GM18517 (cell line): ENCODE measurements at regions not wholly inside any gene's neighbourhood (a gene's known extent, or its start where the extent isn't known, plus 50 kb on each side); places are given as distances from the start of the nearest gene placed in this dataset.
"Not testable (repeated sequence)": the region's sequence is repeated elsewhere in the genome, so short reads cannot be mapped to it uniquely, and the experiment has no call there.

Experiments used
- ATAC-seq: cut with Tn5 transposase; IDR thresholded peaks from one replicate; pipeline ENCODE4 v1.9.1; 2021; ENCODE audit warnings: mild to moderate bottlenecking, moderate library complexity; ENCODE audit not compliant: unreplicated experiment

DNA sequence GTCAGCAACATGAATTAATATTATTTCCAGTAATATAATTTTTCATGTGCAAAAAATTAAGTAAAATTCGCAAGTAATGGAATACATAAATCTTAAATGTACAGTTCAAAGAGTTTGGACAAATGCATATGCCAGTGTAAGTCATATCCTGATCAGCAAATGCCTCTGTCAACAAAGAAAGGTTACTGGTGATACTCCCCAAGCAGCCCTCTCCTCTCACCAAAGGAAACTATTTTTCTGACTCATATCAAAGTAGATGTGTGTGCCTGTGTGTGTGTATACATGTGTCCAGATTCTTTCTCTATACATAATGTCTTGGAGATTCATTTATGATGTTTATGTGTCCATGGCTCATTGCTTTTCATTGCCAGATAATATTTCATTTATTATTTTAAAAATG is 1035.0 kb downstream of the SLC16A7 start:
- no peak for ATAC-seq

DNA sequence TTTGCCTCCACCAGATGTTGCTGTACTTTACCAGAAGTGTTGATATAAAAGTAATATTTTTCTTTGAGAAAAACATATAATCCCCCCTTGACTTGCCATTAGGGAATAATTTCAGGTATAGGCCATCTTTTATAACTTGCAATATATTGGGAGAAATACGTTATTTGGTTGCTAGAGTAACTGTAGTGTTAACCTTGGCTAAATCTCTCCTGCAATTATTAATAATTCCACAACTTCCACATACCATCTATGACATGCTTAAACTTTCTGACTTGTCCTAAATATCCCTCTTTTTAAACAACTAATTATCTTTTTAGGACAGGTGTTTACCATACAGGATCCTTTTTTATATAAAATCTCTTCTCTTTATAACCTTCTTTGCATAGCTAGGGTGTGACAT is 1048.2 kb downstream of the SLC16A7 start:
- no peak for ATAC-seq

DNA sequence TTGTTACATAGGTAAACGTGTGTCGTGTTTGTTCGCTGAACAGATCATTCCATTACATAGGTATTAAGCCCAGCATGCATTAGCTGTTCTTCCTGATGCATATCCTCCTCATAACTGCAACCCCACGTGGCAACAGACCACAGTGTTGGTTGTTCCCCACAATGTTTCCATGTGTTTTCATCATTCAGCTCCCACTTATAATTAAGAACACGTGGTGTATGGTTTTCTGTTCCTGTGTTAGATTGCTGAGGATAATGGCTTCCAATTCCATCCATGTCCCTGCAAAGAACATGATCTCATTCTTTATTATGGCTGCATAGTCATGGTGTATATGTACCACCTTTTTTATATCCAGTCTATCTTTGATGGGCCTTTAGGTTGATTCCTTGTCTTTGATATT is 1071.1 kb downstream of the SLC16A7 start:
- no peak for ATAC-seq

DNA sequence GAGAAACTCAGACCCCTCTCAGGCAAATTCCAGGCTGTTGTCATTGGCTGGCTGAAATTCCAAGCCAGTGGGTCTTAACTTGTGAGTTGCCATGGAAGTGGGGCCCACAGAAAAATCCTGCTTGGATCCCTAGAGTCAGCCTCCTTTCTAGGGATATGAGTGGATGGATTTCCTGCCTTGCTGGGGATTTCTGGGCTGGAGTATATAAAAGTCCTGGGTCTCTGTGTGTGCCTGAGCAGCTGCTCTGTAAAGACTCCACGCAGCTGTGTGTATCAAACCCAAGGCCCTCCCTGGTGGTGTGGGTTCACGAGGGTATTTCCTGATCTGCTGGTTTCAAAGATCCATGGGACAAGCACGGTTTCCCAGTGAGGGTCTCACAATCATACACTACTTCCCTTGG is 1077.1 kb downstream of the SLC16A7 start:
- no peak for ATAC-seq

DNA sequence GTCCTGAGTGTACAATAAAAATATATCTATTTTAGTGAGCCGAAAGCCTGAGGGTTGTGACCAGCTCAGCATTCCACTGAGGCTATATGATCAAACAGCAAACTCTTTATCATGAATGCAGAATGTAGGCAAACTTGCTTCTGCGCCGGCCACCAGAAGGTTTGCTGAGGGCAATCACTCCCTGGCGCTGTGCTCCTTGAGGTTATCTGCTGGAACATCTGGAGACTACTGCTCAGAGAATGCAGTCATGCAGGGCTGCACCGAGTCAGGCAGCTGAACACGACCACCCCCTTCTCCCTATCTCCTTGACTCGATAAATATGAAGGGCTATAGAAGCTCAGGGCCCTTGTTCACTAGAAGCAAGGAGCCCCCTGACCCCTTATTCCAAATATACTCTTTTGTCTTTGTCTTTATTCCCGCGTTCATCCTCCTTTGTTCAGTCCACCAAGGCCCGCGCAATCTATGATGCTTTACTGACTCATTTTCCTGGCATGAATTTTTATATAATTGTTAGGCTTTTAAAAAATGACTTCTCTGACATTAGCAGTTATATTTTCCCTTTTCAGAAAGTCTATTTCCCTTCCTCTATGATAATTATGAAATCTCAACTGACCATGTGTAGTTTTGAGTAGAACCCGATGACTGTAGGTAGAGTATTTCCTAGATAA is 1089.3 kb downstream of the SLC16A7 start:
- ATAC-seq = no peak

DNA sequence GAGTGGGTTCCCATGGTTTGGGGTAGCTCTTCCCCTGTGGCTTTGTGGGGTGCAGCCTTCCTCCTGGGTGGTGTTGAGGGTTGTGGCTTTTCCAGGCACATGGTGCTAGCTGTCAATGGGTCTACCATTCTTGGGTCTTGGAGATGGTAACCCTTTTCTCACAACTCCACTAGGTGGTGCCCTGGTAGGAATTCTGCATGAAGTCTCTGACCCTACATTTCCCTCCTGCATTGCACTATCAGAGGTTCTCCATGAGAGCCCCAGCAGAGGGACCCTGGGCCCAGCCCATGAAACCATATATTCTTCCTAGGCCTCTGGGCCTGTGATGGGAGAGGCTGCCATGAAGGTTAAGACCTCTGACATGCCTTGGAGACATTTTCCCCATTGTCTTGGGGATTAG is 1093.3 kb downstream of the SLC16A7 start:
- no peak for ATAC-seq

DNA sequence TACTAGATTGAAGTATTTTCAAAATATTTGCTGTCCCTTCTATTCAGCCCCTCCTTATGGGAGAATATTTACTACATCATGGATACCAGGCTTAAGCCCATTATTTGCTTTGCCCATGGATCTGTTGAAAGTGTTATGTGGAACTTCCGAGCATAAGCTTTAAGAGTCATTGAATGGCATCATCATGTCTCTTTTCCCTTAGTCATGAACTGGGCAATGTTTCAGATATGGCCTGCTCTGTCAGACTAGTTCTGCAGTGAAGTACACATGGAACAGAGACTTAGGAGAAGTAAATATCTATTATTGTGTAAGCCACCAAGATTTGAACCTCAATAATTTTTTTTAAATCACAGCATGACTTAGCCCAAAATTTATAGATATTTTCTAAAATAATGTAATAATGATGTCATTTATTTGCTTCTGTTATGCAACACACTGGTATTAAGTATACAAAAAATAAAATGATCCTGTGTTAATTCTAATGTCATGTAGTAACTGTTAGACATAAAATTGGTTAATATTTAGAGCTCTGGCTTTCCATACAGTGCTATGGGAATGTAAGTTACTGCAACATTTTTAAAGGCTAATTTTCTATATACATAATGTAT is 1097.3 kb downstream of the SLC16A7 start:
- no peak for ATAC-seq

DNA sequence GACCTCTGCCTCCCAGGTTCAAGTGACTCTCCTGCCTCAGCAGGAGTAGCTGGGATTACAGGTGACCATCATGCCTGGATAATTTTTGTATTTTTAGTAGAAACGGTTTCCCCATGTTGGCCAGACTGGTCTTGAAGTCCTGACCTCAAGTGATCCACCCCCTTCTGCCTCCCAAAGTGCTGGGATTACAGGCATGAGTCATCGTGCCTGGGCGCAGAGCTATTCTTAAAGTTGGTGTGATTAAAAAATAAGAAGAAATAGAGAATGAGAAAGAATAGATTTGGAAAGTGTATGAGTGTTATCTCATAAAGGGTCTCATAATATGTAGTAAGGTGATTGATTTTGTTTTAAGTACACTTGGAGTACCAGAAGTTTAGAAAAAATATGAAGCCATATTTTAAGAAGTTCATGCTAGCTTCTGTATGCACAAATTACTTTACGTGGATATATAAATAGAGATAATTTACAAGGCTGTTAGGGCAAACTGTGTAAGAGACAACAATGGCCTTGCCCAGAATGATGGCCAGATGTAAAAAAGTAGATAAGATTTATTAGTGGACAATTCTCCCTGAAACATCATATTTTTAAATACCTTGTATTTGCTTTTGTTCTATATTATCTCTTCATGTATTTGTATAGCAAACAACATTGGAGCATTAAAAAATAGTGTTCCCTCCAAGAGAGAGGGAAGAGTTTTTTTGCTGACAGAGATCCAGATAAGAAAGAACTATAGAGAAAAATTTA is 1108.5 kb downstream of the SLC16A7 start:
- no peak for ATAC-seq

DNA sequence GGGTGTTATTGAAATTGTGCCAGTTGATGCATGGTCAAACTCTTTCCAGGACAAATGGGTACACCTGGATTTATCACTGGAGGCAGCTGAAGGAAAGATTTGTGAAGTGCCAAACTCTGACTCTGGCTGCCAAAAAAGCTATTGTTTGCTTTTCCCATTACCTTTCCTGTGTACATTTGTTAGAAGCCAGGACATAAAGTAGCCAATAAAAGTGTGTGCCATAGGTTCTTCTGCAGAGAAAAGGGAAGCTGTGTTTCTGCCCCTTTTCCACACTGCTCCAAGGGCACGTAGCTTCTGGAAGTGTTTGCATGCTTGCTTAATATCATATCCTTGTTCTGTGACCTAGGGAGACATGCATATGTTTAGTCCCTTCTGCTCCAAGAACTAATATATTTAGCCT is 1114.4 kb downstream of the SLC16A7 start:
- no peak for ATAC-seq

DNA sequence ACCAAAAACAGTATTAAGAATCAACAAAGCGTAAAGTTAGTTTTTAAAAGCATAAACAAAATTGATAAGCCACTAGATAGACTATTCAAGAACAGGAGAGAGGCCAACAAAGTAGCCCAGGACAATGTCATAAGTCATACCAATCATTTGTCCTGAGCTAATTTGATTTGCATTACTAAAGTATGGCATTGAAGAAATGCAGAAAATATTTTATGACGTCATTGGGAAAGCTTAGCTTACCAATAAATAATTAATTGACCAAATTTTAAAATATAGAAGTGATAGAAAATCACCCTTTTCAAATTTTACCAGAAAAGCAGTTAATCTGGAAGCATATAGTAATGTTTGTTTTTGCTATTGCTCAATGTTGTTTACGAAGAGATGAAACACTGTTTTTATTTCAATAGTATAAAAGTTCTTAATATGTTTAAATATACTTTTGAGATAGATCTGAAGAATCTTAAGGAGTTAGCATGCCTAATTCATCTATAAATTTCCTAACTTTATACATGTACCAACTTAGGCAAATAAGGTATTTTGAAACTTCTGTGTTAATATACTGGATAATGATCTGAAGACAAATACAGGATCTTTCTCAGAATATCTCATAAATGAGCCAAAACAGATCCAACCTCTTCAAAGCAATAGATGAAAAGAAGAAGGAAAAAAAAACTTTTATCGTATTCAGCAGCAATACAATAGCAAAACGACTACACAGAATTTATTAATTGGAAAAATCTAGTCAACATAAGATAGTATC is 1118.5 kb downstream of the SLC16A7 start:
- no peak for ATAC-seq

DNA sequence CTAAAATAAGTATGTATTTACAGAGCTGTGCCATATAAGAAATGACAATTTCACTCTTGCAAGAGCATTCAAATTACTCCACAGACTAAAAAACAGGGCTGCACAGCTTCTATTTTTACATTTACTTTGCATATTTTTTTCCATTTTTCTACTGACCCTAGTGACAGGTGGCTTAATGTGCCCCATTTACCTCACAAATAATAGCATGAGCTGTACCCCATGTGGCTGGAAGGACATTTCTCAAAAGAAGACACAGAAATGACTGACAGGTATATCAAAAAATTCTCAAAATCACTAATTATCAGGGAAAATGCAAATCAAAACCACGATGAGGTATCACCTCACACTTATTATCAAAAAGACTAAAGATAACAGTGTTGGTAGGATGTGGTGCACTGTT is 1128.6 kb downstream of the SLC16A7 start:
- ATAC-seq = no peak

DNA sequence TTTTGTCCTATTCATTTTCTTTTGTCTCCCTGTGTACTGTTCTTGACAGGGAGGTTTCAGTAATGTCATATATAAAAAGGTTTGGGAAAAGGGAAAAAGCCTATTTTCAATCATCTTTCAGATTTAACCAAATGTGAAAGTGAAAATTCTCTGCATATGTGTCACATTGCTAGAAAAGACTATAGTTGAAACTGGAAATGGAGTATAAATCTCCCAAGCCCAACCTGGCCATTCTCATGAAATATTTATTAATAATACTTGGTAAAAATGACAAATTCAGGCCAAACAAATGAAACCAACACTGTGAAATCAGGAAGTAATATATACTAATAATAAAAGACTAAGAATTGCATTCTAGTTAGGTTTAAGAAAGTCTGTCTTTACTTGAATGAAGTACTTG is 1129.2 kb downstream of the SLC16A7 start:
- no peak for ATAC-seq

DNA sequence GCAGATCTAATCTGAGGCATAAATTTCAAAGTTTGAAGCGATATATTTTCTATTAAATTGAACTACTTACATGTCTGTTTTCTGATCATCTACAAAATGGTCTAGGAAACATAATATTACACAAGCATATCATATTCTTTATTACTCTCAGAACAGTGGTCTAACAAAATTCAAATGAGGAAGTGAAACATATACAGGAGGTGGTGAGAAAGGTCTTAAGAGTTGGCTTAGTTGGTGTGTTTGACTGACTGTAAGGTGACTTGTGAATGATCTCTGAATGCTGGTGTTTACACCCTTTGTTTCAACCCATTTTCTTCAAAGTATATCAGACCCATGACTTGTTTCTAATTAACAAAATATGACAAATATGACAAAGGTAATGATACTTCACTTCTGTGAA is 1156.8 kb downstream of the SLC16A7 start:
- peak; percentile 57 for ATAC-seq

DNA sequence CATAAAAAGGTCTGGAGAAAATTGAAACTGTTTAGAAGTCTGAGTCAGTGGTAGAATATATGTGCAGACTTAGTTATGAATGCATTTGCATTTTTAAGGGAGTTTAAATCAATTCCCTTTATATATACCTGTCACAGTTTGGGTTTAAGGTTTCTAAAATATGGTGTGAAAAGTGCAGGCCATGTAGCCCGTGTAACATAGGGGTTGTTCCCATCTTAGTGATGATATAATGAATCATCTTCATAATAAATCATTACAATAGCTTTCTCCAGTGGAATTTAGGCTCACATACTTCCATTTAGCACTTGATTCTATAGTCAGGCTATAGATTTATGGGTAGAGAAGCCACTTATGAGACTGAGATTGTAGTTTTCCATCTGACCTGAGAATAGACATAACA is 1162.4 kb downstream of the SLC16A7 start:
- no peak for ATAC-seq

DNA sequence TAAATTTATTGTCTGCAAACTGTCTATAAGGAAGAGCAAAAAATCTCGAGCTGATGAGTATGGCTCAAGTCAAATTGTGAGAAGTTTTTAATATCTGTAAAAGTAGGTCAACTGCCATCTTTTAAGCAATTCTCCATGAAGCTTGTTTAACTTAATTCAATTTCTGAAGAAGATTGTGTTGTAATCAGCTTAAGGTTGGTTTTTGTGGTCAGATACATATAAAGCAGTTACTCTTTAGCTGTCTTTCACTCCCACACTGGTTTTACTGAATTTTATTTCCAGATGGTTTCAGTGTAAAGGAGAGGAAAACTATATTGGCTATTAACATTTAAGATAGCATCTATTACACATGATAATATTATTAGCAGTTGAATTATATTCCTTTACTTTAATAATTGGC is 1165.1 kb downstream of the SLC16A7 start:
- ATAC-seq = no peak

DNA sequence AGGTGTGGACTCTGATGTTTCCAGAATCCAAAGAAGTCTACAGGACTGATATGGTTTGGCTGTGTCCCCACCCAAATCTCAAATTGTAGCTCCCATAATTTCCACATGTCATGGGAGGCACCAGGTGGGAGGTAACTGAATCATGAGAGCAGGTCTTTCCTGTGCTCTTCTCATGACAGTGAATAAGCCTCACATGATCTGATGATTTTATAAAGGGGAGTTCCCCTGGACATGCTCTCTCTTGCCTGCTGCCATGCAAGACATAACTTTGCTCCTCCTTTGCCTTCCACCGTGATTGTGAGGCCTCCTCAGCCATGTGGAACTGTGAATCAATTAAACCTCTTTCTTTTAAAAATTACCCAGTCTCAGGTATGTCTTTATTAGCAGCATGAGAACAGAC is 1205.3 kb downstream of the SLC16A7 start:
- ATAC-seq = not testable (repeated sequence)

DNA sequence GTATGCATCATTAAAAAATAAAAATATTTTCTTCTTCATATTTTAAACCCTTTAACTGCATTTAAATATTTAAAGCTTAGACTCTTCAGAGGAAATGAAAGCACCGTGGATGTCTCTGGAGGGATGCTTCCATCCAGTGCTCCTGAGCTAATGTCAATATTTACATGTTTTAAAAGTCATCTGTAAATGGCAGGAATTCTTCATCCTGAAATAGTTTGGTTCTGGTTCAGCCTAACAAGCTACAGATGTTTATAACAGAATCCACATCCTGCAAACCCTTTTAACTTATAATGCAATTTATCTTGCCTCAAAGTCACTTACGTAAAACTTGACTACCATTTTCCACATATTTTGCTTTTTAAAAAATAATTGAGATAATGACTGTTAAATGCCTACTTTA is 1207.3 kb downstream of the SLC16A7 start:
- ATAC-seq = no peak

DNA sequence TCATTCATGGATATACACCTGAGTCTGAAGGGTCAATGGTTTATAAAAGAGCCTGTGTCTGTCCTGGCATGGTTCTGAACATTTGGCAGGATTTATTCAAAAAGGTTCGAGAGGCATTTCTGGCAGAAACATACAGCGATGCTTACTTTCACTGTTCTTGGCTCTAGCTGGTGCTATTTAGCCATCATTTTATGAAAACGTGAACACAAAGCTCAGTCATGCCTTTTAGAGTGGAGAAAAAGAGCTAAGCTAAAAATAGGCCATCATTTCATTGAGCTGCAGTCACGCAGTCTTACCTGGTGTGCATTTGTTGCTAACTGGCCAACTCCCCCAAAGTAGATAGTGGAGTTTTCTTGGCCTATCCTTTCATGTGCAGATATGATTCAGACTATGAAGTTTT is 1209.5 kb downstream of the SLC16A7 start:
- no peak for ATAC-seq

DNA sequence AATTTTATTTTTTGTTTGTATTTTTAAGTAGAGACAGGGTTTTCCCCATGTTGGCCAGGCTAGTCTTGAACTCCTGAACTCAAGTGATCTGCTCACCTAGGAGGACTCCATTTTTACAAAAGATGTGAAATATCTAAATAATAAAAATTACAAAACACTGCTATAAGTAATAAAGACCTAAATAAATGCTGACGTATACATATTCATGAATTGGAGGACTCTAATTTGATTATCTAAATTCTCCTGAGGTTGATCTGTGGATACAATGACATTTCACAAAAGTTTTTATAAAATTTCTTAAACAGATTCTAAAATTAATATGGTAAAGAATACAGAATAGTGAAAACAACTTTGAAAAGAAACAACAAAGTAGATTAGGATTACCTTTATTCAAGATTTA is 1224.0 kb downstream of the SLC16A7 start:
- ATAC-seq = no peak

DNA sequence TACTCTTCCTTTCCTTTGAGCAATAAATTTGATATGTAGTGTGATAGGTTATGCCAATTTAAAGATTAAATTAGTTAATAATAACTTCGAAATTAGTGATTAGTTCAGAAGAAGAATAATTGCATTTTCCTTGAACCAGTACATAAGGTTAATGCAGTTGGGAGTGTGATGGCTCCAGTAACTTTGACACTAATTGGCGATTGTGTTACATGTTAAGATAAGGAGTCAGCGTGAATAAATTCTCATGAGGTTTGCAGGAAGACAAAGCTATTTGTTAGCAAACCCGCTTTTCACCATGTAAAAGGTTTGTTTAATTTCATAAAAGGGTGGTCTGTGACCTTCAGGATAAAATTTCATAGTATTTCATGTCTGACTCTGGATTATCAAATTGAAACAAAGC is 1226.8 kb downstream of the SLC16A7 start:
- no peak for ATAC-seq

DNA sequence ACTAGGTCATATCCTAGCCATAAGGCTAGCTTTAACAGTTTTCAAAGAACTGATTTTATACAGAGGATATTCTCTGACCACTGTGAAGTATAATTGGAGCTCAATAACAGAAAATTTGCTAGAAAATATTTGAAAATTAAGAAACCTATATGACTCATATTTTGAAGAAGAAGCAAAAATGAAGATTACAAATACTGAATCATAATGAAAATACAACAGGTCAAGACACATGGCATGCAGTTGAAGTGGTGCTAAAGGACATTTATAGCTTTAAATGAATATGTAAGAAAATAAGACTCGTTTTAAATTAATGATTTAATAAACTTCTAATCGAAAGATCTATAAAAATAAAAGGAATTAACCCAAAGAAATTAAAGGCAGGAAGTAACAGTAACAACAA is 1234.6 kb downstream of the SLC16A7 start:
- ATAC-seq = no peak

DNA sequence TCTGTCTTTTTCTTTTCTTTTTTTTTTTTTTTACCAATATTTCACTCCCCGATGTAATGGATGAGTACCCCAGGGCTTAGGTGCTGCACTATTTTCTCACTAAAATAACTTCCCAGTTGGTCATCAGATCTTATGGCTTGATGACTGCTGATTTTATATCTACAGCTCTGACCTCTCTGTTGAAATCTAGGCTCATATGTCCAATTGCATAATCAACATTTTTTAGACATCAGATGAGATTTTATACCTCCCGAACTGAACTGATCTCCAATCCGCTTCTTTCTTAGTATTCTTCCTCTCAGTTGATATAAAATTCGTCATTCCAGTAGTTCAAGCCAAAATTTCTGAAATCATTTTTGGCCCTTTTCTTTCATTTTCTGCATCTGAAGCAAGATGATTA is 1236.5 kb downstream of the SLC16A7 start:
- ATAC-seq = no peak
